ENCODE measurements at regions not wholly inside any gene's neighbourhood (a gene's known extent, or its start where the extent isn't known, plus 50 kb on each side); places are given as distances from the start of the nearest gene placed in this dataset.

GRCh38 chr3:135740211-135740610 lies 225.3 kb upstream of the PPP2R3A start:
- no peak for DNase-seq (ENCODE audit: low read depth, low spot score)

GRCh38 chr3:135740751-135741150 lies 224.8 kb upstream of the PPP2R3A start:
- no peak for DNase-seq (ENCODE audit: low read depth, low spot score)

- no peak for DNase-seq (ENCODE audit: low read depth, low spot score)
Measured at GRCh38 chr3:135751991-135752390, 213.5 kb upstream of the PPP2R3A start.

GRCh38 chr3:135752851-135753250 lies 212.7 kb upstream of the PPP2R3A start:
- DNase-seq (ENCODE audit: low read depth, low spot score): peak; percentile 31

- DNase-seq (ENCODE audit: low read depth, low spot score): no peak
Measured at GRCh38 chr3:135753506-135753905, 212.0 kb upstream of the PPP2R3A start.

- DNase-seq (ENCODE audit: low read depth, low spot score): no peak
Measured at GRCh38 chr3:135755330-135756105, 210.0 kb upstream of the PPP2R3A start.

GRCh38 chr3:135756106-135756668 lies 209.3 kb upstream of the PPP2R3A start:
- DNase-seq (ENCODE audit: low read depth, low spot score): no peak

- no peak for DNase-seq (ENCODE audit: low read depth, low spot score)
Measured at GRCh38 chr3:135757421-135757820, 208.1 kb upstream of the PPP2R3A start.

- no peak for DNase-seq (ENCODE audit: low read depth, low spot score)
Measured at GRCh38 chr3:135758961-135759360, 206.6 kb upstream of the PPP2R3A start.

GRCh38 chr3:135759651-135760050 lies 205.9 kb upstream of the PPP2R3A start:
- DNase-seq (ENCODE audit: low read depth, low spot score): no peak

- no peak for DNase-seq (ENCODE audit: low read depth, low spot score)
Measured at GRCh38 chr3:135760581-135760980, 204.9 kb upstream of the PPP2R3A start.

GRCh38 chr3:135762188-135762856 lies 203.2 kb upstream of the PPP2R3A start:
- no peak for DNase-seq (ENCODE audit: low read depth, low spot score)

- no peak for DNase-seq (ENCODE audit: low read depth, low spot score)
Measured at GRCh38 chr3:135766115-135766514, 199.4 kb upstream of the PPP2R3A start.

GRCh38 chr3:135771760-135772159 lies 193.8 kb upstream of the PPP2R3A start:
- no peak for DNase-seq (ENCODE audit: low read depth, low spot score)

GRCh38 chr3:135779024-135779423 lies 186.5 kb upstream of the PPP2R3A start:
- DNase-seq (ENCODE audit: low read depth, low spot score): no peak

- DNase-seq (ENCODE audit: low read depth, low spot score): peak; percentile 50
Measured at GRCh38 chr3:135779590-135780235, 185.8 kb upstream of the PPP2R3A start.

GRCh38 chr3:135781026-135781815 lies 184.3 kb upstream of the PPP2R3A start:
- DNase-seq (ENCODE audit: low read depth, low spot score): no peak

- no peak for DNase-seq (ENCODE audit: low read depth, low spot score)
Measured at GRCh38 chr3:135784557-135784956, 181.0 kb upstream of the PPP2R3A start.

- no peak for DNase-seq (ENCODE audit: low read depth, low spot score)
Measured at GRCh38 chr3:135788146-135788545, 177.4 kb upstream of the PPP2R3A start.

GRCh38 chr3:135788978-135789377 lies 176.6 kb upstream of the PPP2R3A start:
- DNase-seq (ENCODE audit: low read depth, low spot score): no peak

GRCh38 chr3:135792174-135792573 lies 173.4 kb upstream of the PPP2R3A start:
- no peak for DNase-seq (ENCODE audit: low read depth, low spot score)

Measured in astrocyte of the hippocampus (primary cell).